HepG2 (cell line): ENCODE measurements at regions not wholly inside any gene's neighbourhood (a gene's known extent, or its start where the extent isn't known, plus 50 kb on each side); places are given as distances from the start of the nearest gene placed in this dataset.

Source experiments
- AHDC1 ChIP-seq: sonication (generic); formaldehyde crosslinking; IDR thresholded peaks from 2 replicates; pipeline ENCODE4 v1.5.1; 2020; ENCODE audit warnings: mild to moderate bottlenecking, missing genetic modification reagents, borderline replicate concordance
- BORCS8-MEF2B ChIP-seq: sonication (generic); formaldehyde crosslinking; IDR thresholded peaks from 2 replicates; pipeline ENCODE4 v1.8.0; 2022; ENCODE audit warnings: mild to moderate bottlenecking, missing genetic modification reagents
- DMTF1 ChIP-seq: sonication (generic); formaldehyde crosslinking; IDR thresholded peaks from 2 replicates; pipeline ENCODE4 v1.4.0; 2020; ENCODE audit warnings: mild to moderate bottlenecking, missing genetic modification reagents
- ZNF280B ChIP-seq: sonication (generic); formaldehyde crosslinking; IDR thresholded peaks from 2 replicates; pipeline ENCODE4 v1.5.0; 2020; ENCODE audit warnings: missing genetic modification reagents, mild to moderate bottlenecking, borderline replicate concordance
- ZNF543 ChIP-seq: sonication (generic); formaldehyde crosslinking; IDR thresholded peaks from 2 replicates; pipeline ENCODE4 v1.4.0; 2020; ENCODE audit warnings: mild to moderate bottlenecking, missing genetic modification reagents
- ZNF773 ChIP-seq: sonication (generic); formaldehyde crosslinking; IDR thresholded peaks from 2 replicates; pipeline ENCODE4 v1.4.0; 2020; ENCODE audit warnings: missing genetic modification reagents, borderline replicate concordance

- TF ChIP-seq ZNF280B (CRISPR knock-in tag) (no peak), DMTF1 (CRISPR knock-in tag) (no peak), AHDC1 (CRISPR knock-in tag) (no peak), ZNF773 (CRISPR knock-in tag) (no peak), BORCS8-MEF2B (CRISPR knock-in tag) (no peak), ZNF543 (no peak)
These were observed 71.2 kb downstream of the DIO3 start (continued) for GRCh38 chr14:101632520-101632919.
